ENCODE measurements at regions not wholly inside any gene's neighbourhood (a gene's known extent, or its start where the extent isn't known, plus 50 kb on each side); places are given as distances from the start of the nearest gene placed in this dataset.
"Not testable (repeated sequence)": the region's sequence is repeated elsewhere in the genome, so short reads cannot be mapped to it uniquely, and the experiment has no call there.

DNA sequence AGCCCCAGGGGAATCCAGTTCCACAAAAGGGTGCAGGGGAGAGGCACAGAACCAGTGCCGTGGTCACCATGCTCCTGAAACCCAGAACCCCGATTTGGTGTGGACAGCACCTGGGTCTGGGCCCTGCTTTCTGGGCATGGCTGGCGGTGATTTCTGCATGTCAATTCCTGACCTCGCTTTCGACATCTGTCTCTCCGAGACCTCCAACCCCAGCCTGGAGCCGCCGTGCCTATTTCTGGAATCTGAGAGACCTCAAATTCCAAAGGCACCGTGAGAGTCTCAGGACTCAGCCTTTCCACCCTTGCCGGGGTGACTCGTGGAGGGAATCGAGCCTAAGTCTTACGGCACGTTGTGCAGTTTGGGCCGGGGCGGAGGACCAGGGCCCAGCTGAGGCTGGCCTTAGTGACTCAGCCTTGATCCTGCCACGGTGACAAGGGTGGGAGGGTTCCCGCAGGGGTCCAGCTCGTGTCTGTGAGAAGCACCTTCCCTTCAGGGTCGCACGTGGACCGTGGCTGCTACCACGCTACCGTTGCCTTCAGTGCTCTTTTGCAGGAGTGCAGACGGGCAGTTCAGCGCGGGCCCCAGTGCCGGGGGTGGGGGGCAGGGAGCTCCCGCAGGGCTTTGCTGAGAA lies 133.7 kb downstream of the PXDC1 start:
- no peak for DNase-seq

GRCh38 chr6:3617192-3617631 lies 134.3 kb downstream of the PXDC1 start:
- no peak for DNase-seq

DNA sequence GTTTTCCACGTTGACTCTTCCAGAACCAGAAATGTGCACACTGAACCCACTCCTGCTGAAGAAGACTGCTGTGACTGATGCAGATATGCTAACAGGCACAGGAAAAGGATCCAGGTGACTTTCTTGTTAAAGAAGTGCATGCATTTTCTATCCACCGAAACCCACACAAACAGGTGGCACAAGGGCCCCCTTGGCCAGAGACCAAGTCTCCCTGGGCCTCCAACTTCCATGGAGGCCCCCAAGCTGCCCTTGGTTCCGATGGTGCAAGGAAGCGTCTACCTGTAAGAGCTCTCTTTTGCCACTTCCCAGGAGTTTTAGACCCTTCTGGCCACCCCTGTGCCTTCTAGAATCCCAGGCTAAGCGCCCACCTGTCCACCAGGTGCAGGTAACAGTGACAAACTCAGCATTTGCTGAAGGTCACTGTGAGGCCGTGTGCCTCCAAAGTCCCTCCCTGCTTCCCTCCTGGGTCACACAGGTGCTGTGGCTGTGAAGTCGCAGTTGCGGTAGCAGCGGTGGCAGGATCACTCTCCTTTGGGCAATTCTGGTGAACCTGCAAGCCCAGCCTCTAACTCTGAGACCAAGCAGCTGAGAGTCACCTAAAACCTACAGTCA lies 134.8 kb downstream of the PXDC1 start:
- DNase-seq: no peak

- no peak for DNase-seq
These were observed 135.8 kb downstream of the PXDC1 start for GRCh38 chr6:3615391-3616380.

GRCh38 chr6:3614918-3615317 lies 136.6 kb downstream of the PXDC1 start:
- no peak for DNase-seq

DNA sequence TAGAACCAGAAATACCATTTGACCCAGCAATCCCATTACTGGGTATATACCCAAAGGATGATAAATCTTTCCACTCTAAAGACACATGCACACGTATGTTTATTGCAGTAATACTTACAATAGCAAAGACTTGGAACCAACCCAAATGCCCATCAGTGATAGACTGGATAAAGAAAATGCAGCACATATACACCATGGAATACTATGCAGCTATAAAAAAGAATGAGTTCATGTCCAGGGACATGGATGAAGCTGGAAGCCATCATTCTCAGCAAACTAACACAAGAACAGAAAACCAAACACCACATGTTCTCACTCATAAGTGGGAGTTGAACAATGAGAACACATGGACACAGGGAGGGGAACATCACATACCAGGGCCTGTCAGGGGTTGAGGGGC lies 137.9 kb downstream of the PXDC1 start:
- not testable (repeated sequence) for DNase-seq

GRCh38 chr6:3612341-3613041 lies 139.0 kb downstream of the PXDC1 start:
- no peak for DNase-seq

DNA sequence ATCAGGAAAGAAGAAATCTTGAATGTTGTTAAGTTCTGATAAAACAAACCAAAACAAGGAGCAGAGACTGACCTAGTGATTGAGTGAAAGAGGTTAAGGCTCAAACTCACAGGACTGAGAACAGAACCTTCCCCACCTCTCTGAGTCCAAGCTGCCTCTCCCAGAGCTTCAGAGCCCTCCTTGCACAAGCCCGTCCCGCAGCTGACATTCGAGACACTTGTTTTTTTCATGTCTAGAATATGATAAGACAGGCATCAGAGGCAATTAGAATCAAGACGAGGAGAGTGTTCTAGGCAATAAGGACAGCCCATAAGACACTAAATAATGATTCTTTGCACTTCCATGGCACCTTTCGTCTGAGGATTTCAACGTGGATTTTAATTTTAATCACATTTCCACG lies 140.6 kb downstream of the PXDC1 start:
- no peak for DNase-seq

- DNase-seq: no peak
These were observed 141.3 kb downstream of the PXDC1 start for GRCh38 chr6:3610206-3610605.

DNA sequence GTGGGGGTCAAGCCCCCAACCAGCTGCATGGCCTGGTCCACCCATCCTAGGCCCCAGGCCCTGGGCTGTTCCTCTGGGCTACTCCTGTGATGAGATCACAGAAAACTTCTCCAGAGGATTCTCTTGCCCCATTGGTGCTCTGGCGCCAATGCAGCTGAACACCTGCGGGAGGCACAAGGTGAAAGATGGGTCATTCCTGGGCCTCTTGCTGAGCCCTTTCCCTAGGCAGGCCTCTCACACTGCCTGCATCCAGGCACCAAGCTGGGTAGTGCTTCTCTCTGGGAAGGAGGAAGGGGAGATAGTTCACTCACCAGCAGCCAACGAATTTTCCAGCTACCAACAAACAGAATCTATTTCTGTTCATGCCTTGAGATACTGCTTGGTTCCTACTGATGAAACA lies 142.1 kb downstream of the PXDC1 start:
- no peak for DNase-seq

- DNase-seq: no peak
These were observed 143.4 kb downstream of the PXDC1 start for GRCh38 chr6:3608159-3608558.

DNA sequence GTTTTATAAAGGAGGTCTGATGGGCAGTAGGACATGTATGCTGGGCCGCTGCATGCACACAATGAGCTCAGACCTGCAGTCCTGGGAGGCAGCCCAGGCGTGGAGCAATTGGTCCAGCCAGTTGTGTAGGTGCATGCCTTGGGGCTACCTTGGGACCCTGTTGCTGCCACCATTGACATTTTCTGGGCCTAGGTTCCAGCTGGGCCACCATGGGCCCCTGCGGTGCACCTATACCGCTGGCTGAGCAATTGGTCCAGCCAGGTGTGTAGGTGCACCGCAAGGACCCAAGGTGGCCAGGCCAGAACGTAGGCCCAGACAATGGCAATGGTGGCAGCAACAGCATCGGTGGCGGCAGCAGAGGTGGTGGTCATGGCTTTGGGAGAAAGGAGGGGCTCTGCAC lies 143.9 kb downstream of the PXDC1 start:
- no peak for DNase-seq

DNA sequence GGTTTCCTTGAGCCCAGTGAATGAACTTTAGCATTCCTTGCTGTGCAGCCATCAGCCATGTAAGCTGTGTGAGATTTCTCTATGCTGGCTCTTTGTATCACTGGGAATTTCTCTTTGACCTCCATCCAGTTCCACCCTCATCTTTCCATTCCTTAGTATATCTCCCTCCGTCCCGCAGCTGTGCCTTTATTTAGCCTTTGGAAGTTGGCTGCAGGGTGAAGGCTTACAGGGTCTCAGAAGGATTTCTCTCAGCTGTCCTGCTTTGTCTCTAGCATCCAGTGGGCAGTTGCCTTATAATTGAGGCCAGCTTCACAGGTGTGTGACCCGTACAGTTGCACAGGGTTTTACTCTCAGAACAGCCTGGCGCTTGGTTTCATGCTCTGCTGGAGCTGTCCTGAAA lies 144.3 kb downstream of the PXDC1 start:
- no peak for DNase-seq

DNA sequence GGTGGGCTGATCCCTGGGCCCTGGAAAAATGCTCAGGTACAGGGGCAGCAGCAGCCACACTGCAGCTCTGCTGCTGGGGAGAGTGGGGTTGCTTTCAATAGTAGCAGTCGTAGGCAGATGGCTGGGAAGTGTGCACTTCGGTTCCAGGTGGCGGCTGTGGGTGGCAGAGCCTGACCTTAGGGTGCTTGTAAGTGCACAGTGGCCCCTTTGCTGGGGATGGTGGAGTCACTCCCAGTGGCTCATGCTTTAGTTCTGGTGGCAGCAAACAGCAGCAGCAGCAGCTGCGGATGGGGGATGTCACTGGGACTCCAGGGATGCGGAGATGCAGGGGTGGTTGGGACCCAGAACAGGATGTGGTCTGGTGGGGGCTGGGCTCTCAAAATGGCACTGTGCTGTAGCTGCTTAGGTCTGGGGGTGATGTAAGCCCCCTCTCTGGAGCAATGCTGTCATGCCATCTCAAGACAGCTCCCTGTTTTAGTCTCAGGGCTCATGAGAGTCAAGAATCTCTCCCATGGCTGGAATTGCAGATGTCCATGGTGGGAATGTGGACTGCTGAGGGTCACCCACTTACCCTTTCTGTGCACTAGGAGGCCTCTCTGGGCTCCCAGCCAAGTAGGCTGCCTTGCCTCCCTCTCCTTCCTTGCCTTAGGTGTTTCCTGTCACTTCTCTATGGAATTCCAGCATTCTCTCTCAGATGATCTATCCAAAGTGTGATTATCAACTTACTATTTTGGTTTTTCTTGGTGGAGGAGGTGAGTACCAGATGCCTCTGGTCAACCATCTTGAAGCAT lies 146.7 kb upstream of the SLC22A23 start:
- DNase-seq: no peak

GRCh38 chr6:3601570-3601969 lies 144.7 kb upstream of the SLC22A23 start:
- DNase-seq: no peak

- DNase-seq: no peak
These were observed 140.7 kb upstream of the SLC22A23 start for GRCh38 chr6:3597500-3598064.

- DNase-seq: no peak
These were observed 139.9 kb upstream of the SLC22A23 start for GRCh38 chr6:3596766-3597165.

DNA sequence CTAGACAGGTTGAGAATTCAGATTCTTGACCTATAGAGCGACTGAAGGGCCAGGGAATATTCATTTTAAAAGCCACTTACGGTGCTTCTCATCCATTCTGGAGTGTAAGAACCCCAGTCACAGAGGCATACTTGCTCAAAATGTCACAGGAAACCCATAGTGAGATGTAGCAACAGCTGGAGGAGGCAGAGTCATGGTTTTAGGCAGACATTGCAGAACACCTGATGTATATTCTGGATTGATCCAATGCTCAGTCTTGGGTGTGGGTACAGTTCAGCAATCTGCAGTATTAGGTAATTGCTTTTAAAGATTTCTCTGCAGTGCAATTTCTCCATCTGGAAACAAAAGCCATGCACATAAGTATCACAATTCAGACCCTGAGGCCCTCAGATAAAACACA lies 137.4 kb upstream of the SLC22A23 start:
- no peak for DNase-seq

DNA sequence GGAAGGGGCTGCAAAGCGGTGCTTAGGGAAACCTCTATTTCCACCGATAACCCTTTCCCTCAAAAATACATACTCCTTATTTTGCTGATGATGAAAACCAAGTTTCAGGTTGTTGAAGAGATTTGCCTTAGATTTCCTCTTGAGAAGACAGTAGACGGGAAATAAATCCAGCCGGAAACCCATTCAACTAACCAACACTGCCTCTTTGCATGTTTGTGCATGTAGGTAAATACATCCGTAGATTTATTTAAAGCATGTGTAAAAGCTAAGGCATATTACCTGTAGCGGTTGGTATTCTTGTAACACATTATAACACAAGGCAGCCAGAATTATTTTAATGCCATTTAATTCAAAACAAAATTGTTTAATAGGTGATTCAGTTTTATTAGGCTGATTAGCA lies 136.3 kb upstream of the SLC22A23 start:
- no peak for DNase-seq

GRCh38 chr6:3592371-3592941 lies 135.6 kb upstream of the SLC22A23 start:
- no peak for DNase-seq

- DNase-seq: no peak
These were observed 135.1 kb upstream of the SLC22A23 start for GRCh38 chr6:3591970-3592369.

All from occipital lobe (tissue), 1 donor.